Activated CD8-positive, alpha-beta T cell treated with anti-CD3 and anti-CD28 coated beads for 36 hours (primary cell): ENCODE measurements at regions not wholly inside any gene's neighbourhood (a gene's known extent, or its start where the extent isn't known, plus 50 kb on each side); places are given as distances from the start of the nearest gene placed in this dataset.

Source experiments
- ATAC-seq: fragments of 200-7000 bp; cut with Tn5 transposase; one replicate; pipeline ENCODE4 v1.10.0; 2021; ENCODE audit warnings: mild to moderate bottlenecking, moderate library complexity
- CTCF ChIA-PET: fragments of 350-600 bp; sonication (Branson Sonifier 250); formaldehyde crosslinking; loops from one replicate; lab custom pipeline; 2021; ENCODE audit warnings: antibody characterized with exemption; lab: Charles Lee
- POLR2A ChIA-PET: fragments of 350-600 bp; sonication (Branson Sonifier 250); formaldehyde crosslinking; loops from one replicate; lab custom pipeline; 2021; ENCODE audit warnings: antibody characterized with exemption; lab: Charles Lee
- DNase-seq: peaks from one replicate; pipeline ENCODE4 v3.0.0-alpha.2; 2020
- H3K27ac Mint-ChIP-seq: one replicate; pipeline ENCODE4 v1.8.0; 2021; ENCODE audit warnings: mild to moderate bottlenecking, mixed read lengths
- H3K27me3 Mint-ChIP-seq: one replicate; pipeline ENCODE4 v1.8.0; 2021; ENCODE audit warnings: mixed read lengths
- H3K36me3 Mint-ChIP-seq: one replicate; pipeline ENCODE4 v1.8.0; 2021; ENCODE audit warnings: low read depth, mixed read lengths
- H3K4me1 Mint-ChIP-seq: one replicate; pipeline ENCODE4 v1.8.0; 2021; ENCODE audit warnings: low read depth, mixed read lengths
- H3K4me3 Mint-ChIP-seq: one replicate; pipeline ENCODE4 v1.8.0; 2021; ENCODE audit warnings: mild to moderate bottlenecking, moderate library complexity, mixed read lengths
- H3K9me3 Mint-ChIP-seq: one replicate; pipeline ENCODE4 v1.8.0; 2021; ENCODE audit warnings: mixed read lengths
- CTCF ChIP-seq: fragments of 200-600 bp; IDR thresholded peaks from one replicate; pipeline ENCODE4 v1.8.0; 2022; ENCODE audit warnings: antibody characterized with exemption, mild to moderate bottlenecking
- intact Hi-C: fragments of 100-400 bp; cut with micrococcal nuclease; formaldehyde crosslinking; loops from one replicate; pipeline ENCODE4 v1.10.0; 2022

DNA sequence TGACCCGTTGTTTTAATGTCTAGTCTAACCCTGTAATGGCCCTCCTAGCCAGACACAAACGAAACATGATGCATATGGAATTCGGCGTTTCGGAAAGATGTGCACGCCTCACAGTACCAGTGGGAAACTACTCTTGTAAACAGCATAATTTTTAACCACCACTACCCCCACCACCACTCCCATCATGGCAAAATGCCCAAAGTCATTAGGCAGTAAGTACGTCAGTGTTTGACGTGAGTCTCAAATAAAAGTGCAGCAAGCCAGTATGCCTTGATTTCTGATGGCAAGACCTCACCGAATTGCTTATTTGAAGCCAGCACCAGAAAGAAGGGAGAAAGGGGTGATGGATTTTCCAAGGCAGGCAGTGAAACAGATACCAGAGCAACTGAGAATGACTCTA lies 71.4 kb downstream of the ADRB2 start:
- POLR2A ChIA-PET, result no interaction called here
- H3K27ac Mint-ChIP-seq, result no peak overlapping the region
- peaks cover 7% of the 10 kb centered on the region for H3K27me3 Mint-ChIP-seq
- no peak overlapping the region for H3K4me3 Mint-ChIP-seq
- ATAC-seq, result no peak
- TF ChIP-seq CTCF, result no peak
- no peaks in the 10 kb centered on the region for H3K36me3 Mint-ChIP-seq
- H3K4me1 Mint-ChIP-seq, result no peaks in the 10 kb centered on the region
- CTCF ChIA-PET, result no interaction called here
- intact Hi-C loops, result no loop called here
- peaks cover 5% of the 10 kb centered on the region for H3K9me3 Mint-ChIP-seq
- no peak for DNase-seq

- Mint-ChIP-seq H3K9me3 (peaks cover 5% of the 10 kb centered on the region), H3K36me3 (no peaks in the 10 kb centered on the region), H3K4me1 (no peaks in the 10 kb centered on the region), H3K27ac (no peak overlapping the region), H3K4me3 (no peak overlapping the region), H3K27me3 (peaks cover 6% of the 10 kb centered on the region)
- intact Hi-C loops, result no loop called here
- no peak for TF ChIP-seq CTCF
- DNase-seq, result no peak
- POLR2A ChIA-PET, result interaction anchor here (0.7 kb wide), 1 partner anchor 134 kb away, joined by 3 read pairs; no protein-coding TSS in a partner anchor
- ATAC-seq, result no peak
- CTCF ChIA-PET, result interaction anchor here (1.0 kb wide), 1 partner anchor 59 kb away, joined by 3 read pairs; no protein-coding TSS in a partner anchor
These were observed 72.1 kb downstream of the ADRB2 start for GRCh38 chr5:148898413-148899075.

DNA sequence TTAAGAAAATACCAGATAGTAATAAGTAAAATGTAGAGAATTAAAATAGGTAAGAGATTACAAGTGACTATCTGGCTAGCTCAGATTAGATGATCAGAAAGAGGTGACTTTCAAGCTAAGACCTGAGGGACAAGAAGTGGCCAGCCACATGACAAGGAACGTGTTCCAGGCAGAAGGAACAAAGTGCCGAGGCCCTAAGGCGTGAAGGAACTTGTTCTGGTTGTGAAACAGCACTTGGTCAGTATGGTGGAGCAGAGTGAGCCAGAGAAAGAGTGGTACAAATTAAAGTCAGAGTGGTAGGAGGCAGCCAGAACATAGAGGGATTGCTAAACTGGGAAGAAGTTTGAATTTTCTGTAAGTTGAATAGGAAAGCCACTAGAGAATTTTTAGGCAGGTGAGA lies 73.6 kb downstream of the ADRB2 start:
- POLR2A ChIA-PET, result no interaction called here
- Mint-ChIP-seq H3K4me1 (no peaks in the 10 kb centered on the region), H3K27ac (no peak overlapping the region), H3K27me3 (peaks cover 1% of the 10 kb centered on the region), H3K36me3 (no peaks in the 10 kb centered on the region), H3K4me3 (no peak overlapping the region), H3K9me3 (no peaks in the 10 kb centered on the region)
- TF ChIP-seq CTCF, result no peak
- CTCF ChIA-PET, result interaction anchor here (0.9 to 1.5 kb wide), 3 partner anchors 9 to 170 kb away, joined by 3 read pairs; no protein-coding TSS in a partner anchor
- DNase-seq (no peak), ATAC-seq (no peak)
- intact Hi-C loops, result no loop called here

- ChIA-PET POLR2A (no interaction called here), CTCF (no interaction called here)
- no peak for TF ChIP-seq CTCF
- peaks cover 1% of the 10 kb centered on the region for H3K27me3 Mint-ChIP-seq
- no peaks in the 10 kb centered on the region for H3K36me3 Mint-ChIP-seq
- H3K4me1 Mint-ChIP-seq, result peaks cover 7% of the 10 kb centered on the region
- H3K4me3 Mint-ChIP-seq, result no peak overlapping the region
- no peak for DNase-seq
- intact Hi-C loops, result no loop called here
- no peak for ATAC-seq
- no peak overlapping the region for H3K27ac Mint-ChIP-seq
- no peaks in the 10 kb centered on the region for H3K9me3 Mint-ChIP-seq
These were observed 76.1 kb downstream of the ADRB2 start for GRCh38 chr5:148902478-148902877.

- no peak for DNase-seq
- ATAC-seq, result no peak
- Mint-ChIP-seq H3K27me3 (no peaks in the 10 kb centered on the region), H3K4me3 (no peak overlapping the region), H3K36me3 (no peaks in the 10 kb centered on the region), H3K4me1 (peaks cover 7% of the 10 kb centered on the region), H3K9me3 (no peaks in the 10 kb centered on the region), H3K27ac (no peak overlapping the region)
- CTCF ChIA-PET, result interaction anchor here (1.6 kb wide), 1 partner anchor 89 kb away, joined by 3 read pairs; no protein-coding TSS in a partner anchor
- POLR2A ChIA-PET, result no interaction called here
- no peak for TF ChIP-seq CTCF
- intact Hi-C loops, result no loop called here
These were observed 77.2 kb downstream of the ADRB2 start for GRCh38 chr5:148903587-148903986.
